ENCODE measurements at regions not wholly inside any gene's neighbourhood (a gene's known extent, or its start where the extent isn't known, plus 50 kb on each side); places are given as distances from the start of the nearest gene placed in this dataset.

DNA sequence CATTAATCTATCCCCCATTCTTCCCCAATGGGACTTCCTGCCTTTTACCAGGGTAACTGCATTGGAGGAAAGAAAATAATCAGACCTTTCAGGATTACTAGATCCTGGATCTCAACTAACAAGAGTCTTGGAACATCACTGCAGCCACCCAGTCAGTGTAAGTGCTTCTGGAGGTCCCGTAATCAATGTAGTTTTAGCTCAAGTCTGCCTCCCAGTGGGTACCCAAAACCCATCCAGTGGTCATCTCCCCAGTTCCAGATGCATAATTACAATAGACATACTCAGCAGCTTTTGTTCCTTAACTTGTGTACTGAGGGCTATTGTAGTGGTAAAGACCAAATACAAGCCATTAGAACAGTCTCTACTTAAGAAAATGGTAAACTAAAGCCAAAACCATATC lies 319.1 kb downstream of the GPATCH2 start:
- DNase-seq = no peak

GRCh38 chr1:217311269-217311668 lies 319.6 kb downstream of the GPATCH2 start:
- DNase-seq = no peak

GRCh38 chr1:217281332-217281731 lies 349.6 kb downstream of the GPATCH2 start:
- no peak for DNase-seq

DNA sequence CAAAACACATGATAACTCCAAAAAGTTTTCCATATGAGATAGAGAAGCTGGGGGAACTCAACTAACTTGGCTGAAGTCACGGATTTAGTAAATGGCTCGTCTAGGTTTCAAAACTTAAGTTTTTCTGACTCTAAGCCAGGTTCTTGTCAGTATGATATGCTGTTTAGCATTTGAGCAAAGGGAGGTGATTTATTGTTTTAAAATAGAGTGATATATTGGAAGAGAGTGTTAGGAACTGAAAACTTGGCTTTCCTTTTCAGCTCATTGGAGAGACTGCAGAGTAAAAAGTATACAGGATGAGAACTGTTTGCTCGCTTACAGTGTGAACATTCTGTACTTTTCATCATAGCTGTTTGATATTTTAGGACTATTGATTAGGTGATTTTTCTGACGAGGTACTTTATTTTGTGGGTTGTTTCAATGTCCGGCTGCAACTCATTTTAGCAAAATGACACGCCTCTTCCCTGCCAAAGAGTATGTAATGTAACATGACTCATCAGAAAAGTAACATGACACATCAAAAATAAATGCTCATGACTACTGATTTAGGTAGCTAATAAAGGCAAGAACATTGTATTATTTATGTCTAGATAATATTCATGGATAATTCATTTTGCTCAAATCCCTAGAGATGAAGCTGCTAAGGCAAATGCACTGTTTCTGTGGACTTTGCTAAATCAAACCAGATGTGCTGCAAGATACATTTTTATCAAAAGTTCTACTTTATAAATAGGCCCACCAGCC lies 355.1 kb downstream of the GPATCH2 start:
- no peak for DNase-seq

- DNase-seq = no peak
These were observed 355.8 kb downstream of the GPATCH2 start for GRCh38 chr1:217274927-217275654.

DNA sequence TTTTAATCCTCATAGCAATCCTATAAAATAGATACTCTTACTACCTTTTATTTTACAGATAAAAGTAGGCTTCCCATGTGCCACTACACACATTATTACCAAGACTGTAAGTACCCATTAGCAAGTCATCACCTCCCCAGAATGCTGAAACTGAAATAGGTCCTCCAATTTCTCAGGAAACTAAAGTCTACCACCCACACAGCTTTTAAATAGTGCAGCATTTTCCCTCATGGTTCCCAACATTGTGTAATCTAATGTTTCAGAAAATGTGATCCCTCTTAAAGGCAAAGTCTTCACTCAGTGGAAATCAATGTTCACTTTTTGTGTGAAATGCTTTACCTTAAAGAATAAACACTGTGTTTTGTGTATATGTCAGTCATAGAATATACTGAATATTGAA lies 356.5 kb downstream of the GPATCH2 start:
- no peak for DNase-seq

GRCh38 chr1:217273866-217274265 lies 357.0 kb downstream of the GPATCH2 start:
- no peak for DNase-seq

DNA sequence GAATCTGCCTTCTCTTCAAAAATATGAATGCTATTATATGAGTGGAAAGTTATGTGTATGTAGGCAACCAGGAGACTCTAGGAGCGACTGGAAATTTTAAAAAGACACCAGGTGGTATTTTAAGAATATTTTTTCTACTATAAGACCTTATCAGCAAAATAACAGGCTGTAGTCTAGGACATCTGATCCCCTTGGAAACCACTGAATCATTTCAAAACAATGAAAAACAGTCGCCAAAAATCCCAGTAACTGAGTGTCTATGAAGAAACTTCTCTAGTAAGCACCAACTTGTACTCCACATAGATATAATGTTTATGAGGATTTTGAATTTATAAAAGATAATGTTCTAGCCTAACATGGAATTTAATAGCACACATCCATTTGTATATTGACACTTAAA lies 358.5 kb downstream of the GPATCH2 start:
- no peak for DNase-seq

- no peak for DNase-seq
These were observed 360.8 kb downstream of the GPATCH2 start for GRCh38 chr1:217270101-217270500.

GRCh38 chr1:217268058-217268457 lies 362.8 kb downstream of the GPATCH2 start:
- no peak for DNase-seq

DNA sequence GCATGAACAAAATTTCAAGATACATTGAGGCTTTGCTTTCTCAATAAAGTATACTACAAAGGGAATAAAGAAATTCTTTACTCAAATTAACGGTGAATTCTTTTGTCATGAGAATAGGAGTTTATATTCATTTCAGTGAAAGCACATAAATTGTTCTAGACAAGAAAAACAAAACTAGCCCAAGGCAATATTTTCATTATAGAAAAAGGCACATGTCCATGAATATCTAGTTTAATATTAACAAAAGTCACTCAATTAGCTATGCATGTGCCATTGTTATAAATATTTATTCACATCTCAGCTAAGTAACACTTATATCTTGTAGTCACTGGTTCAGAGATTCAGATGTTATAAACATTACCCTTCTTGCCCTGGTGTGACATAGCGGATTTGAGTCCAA lies 369.3 kb downstream of the GPATCH2 start:
- DNase-seq = no peak

GRCh38 chr1:217260676-217261075 lies 370.2 kb downstream of the GPATCH2 start:
- DNase-seq = no peak

DNA sequence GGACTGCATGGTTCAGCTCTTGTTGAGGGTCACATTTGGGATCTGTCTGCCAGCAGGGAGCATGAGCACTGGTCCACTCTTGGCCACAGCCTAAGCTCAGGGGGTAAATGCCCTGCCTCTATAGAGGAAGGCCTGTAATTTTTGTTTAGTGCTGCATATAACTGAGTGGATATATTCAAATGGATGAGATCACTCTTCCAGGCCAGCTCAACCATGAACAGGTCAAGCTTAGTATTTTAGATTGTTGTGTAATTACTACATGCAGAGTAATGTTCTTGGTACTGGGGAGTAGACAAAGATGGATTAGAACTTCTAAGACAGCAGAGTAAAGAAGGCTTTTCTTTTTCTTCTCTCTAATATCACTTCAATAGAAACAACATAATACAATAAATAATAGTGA lies 376.9 kb downstream of the GPATCH2 start:
- DNase-seq = no peak

- no peak for DNase-seq
These were observed 377.5 kb downstream of the GPATCH2 start for GRCh38 chr1:217253351-217253750.

DNA sequence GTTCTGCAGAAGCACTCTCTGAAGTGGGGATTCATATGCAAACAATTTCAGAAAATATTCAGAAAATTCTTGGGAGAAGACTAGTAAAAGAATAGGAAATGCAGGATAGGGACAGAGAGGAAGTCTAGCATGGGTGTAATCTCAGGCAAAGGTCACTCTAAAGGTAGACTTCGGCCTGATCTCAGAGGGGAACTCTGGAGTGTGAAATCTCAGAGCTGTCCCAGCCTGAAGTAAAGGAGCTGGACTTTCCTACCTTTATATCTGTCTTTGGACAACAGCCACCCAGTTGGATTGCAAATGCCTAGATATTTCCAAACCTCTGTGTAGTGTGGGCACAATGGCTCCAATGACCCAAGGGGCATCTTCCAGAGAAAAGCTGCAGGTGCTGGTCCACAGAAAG lies 379.8 kb downstream of the GPATCH2 start:
- DNase-seq = no peak

- DNase-seq = no peak
These were observed 381.0 kb downstream of the GPATCH2 start for GRCh38 chr1:217249857-217250256.

- DNase-seq = no peak
These were observed 385.9 kb downstream of the GPATCH2 start for GRCh38 chr1:217244971-217245370.

- no peak for DNase-seq
These were observed 390.2 kb downstream of the GPATCH2 start for GRCh38 chr1:217240656-217241055.

DNA sequence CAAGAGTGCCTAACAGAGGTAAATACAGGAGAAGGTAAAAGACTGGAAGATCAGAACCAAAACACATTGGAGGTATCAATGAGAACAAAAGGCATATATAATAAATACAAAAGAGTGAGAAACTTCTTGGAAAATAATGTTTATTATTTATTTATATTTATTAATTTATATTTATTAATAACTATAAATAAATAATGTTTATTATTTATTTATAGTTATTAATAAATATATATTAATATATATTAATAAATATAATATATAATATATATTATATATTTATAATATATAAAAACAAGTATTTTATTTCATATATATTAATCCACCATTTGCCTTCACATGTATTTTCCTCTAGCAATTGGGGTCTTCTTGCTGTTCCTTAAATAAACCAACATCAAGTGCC lies 391.9 kb downstream of the GPATCH2 start:
- DNase-seq = no peak

DNA sequence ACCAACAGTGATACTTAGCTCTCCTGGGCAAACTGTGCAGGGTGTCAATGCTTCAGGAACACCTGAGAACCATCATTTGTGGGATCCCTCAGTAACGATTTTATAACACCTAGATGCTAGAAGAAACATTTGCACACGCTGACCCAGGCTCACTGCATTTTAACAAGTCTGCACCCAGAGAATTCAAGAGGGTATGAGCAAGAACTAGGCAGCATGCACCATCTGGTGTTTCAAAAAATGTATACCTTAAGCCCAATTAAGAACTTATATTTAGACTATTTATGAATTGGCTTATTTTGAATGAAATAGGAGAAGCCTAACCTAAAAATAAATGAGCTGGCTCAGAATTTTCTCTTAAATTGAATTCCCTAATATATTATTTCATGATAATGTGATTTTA lies 400.5 kb downstream of the GPATCH2 start:
- DNase-seq = no peak

- DNase-seq = no peak
These were observed 402.2 kb downstream of the GPATCH2 start for GRCh38 chr1:217228689-217229088.

DNA sequence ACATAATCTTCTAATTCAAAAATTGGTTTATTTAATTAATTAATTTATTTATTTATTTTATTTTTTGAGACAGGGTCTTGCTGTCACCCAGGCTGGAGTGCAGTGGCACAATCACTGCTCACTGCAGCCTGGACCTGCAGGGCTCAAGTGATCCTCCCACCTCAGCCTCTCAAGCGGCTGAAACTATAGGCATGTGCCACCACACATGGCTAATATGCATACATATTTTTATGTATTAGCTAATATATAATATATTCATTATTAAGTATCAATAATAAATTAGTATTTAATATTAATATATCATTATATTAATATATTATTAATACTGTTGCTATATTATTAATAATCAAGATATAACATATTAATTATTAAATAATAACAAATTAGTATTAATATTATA lies 406.7 kb downstream of the GPATCH2 start:
- no peak for DNase-seq

DNA sequence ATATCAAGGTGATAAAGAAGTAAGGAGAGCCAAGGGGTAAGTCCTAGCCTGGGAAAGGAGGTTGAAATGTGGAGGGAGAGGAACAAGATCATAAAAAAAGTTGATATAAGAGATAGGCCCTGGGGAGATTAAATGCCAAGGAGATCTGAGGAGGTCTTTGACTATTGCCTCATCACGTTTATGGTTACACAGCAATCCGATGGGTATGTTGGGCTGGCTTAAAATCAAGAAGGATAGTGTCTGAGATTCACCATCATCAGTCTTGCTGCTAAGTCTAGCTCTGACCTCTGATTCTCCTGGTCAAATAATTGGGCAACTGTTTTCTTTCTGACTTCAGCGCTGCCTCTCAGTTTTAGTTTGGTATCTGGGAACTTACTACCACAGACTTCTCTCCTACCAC lies 416.3 kb downstream of the GPATCH2 start:
- no peak for DNase-seq

GRCh38 chr1:217211486-217211885 lies 419.4 kb downstream of the GPATCH2 start:
- no peak for DNase-seq

DNA sequence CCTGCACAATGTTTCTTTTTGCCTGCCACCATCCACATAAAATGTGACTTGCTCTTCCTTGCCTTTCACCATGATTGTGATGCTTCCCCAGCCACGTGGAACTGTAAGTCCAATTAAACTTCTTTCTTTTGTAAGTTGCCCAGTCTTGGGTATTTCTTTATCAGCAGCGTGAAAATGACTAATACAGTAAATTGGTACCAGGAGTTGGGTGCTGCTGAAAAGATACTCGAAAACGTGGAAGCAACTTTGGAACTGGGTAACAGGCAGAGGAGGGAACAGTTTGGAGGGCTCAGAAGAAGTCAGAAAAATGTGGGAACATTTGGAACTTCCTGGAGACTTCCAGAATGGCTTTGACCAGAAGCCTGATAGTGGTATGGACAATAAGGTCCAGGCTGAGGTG lies 425.3 kb downstream of the GPATCH2 start:
- no peak for DNase-seq

Data from AML-193 (cell line).